GM23338 (cell line): ENCODE measurements at regions not wholly inside any gene's neighbourhood (a gene's known extent, or its start where the extent isn't known, plus 50 kb on each side); places are given as distances from the start of the nearest gene placed in this dataset.
"Not testable (repeated sequence)": the region's sequence is repeated elsewhere in the genome, so short reads cannot be mapped to it uniquely, and the experiment has no call there.

ENCODE experiments used
- CREB1 ChIP-seq: fragments of 250-450 bp; sonication (Bioruptor Pico); IDR thresholded peaks from 2 replicates; pipeline ENCODE4 v1.5.0; 2020; ENCODE audit warnings: low read depth, mild to moderate bottlenecking, moderate library complexity
- CTCF ChIP-seq, 2 experiments: fragments of 200-600 bp in 1 of 2; sonication (generic) in 1 of 2; conservative IDR thresholded peaks; 2 replicates each; pipeline versions ENCODE4 v1.5.1 to v1.6.1; 2016 to 2017; ENCODE audit warnings: antibody characterized with exemption in 2 of 2, low read depth in 2 of 2, mild to moderate bottlenecking in 2 of 2, moderate library complexity in 1 of 2
- ETS1 ChIP-seq: IDR thresholded peaks from 2 replicates; pipeline ENCODE4 v1.6.1; 2016; ENCODE audit warnings: antibody characterized with exemption
- EZH2 ChIP-seq: fragments of 200-600 bp; sonication (generic); IDR thresholded peaks from one replicate; pipeline ENCODE4 v1.8.0; 2017; ENCODE audit warnings: antibody characterized with exemption, mild to moderate bottlenecking, low read depth; ENCODE audit not compliant: unreplicated experiment
- EZH2phosphoT487 ChIP-seq: fragments of 200-600 bp; sonication (generic); IDR thresholded peaks from one replicate; pipeline ENCODE4 v1.8.1; 2018; ENCODE audit warnings: antibody characterized with exemption; ENCODE audit not compliant: unreplicated experiment
- JUNB ChIP-seq: IDR thresholded peaks from one replicate; pipeline ENCODE4 v1.6.1; 2016; ENCODE audit warnings: antibody characterized with exemption; ENCODE audit not compliant: unreplicated experiment
- NANOG ChIP-seq: IDR thresholded peaks from 2 replicates; pipeline ENCODE4 v1.6.1; 2016; ENCODE audit warnings: antibody characterized with exemption, borderline replicate concordance
- POLR2AphosphoS5 ChIP-seq: IDR thresholded peaks from 2 replicates; pipeline ENCODE4 v1.6.1; 2016; ENCODE audit warnings: antibody characterized with exemption, low read depth
- REST ChIP-seq: IDR thresholded peaks from one replicate; pipeline ENCODE4 v1.6.1; 2018; ENCODE audit warnings: antibody characterized with exemption; ENCODE audit not compliant: unreplicated experiment
- STAT1 ChIP-seq: IDR thresholded peaks from one replicate; pipeline ENCODE4 v1.6.1; 2016; ENCODE audit warnings: antibody characterized with exemption; ENCODE audit not compliant: unreplicated experiment
- ZNF114 ChIP-seq: fragments of 250-450 bp; sonication (Bioruptor Pico); IDR thresholded peaks from 2 replicates; pipeline ENCODE4 v1.5.0; 2020; ENCODE audit warnings: mild to moderate bottlenecking, moderate library complexity
- ZNF331 ChIP-seq: fragments of 250-450 bp; sonication (Bioruptor Pico); IDR thresholded peaks from 2 replicates; pipeline ENCODE4 v1.5.0; 2020; ENCODE audit warnings: low read depth, mild to moderate bottlenecking, moderate library complexity
- TF ChIP-seq, protein P1 (sequence below): fragments of 250-450 bp; sonication (Bioruptor Pico); IDR thresholded peaks from 2 replicates; pipeline ENCODE4 v1.5.0; 2020; ENCODE audit warnings: mild to moderate bottlenecking, moderate library complexity

DNA sequence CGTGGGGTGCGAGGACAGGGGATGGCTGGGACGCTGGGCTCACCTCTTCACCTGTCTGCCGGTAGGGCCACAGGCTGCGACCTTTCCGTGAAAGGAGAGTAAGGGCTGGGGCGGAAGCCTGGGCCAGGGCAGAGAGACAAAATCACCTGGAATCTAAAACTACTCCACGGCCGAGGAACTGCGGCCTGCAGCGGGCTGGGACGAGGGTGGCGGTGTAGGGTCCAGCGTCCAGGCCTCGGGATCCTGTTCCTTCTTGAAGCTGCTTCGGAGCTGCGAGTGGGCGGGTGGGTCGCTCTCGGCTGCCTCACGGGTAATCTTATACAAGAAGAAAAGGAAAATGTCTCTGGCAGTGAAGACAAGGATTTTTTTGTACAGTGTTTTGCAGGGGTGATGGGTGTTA lies 356.5 kb downstream of the ZNF33B start:
- TF ChIP-seq CTCF (conservative IDR thresholded peaks at IDR 0.05; ENCODE audit: low read depth in 2 of 2); ETS1; ZNF114 (CRISPR knock-in tag); POLR2AphosphoS5; REST; EZH2; CREB1 (CRISPR knock-in tag); EZH2phosphoT487; JUNB; STAT1; NANOG; ZNF331 (CRISPR knock-in tag): not testable (repeated sequence)
- TF ChIP-seq, protein P1, sequence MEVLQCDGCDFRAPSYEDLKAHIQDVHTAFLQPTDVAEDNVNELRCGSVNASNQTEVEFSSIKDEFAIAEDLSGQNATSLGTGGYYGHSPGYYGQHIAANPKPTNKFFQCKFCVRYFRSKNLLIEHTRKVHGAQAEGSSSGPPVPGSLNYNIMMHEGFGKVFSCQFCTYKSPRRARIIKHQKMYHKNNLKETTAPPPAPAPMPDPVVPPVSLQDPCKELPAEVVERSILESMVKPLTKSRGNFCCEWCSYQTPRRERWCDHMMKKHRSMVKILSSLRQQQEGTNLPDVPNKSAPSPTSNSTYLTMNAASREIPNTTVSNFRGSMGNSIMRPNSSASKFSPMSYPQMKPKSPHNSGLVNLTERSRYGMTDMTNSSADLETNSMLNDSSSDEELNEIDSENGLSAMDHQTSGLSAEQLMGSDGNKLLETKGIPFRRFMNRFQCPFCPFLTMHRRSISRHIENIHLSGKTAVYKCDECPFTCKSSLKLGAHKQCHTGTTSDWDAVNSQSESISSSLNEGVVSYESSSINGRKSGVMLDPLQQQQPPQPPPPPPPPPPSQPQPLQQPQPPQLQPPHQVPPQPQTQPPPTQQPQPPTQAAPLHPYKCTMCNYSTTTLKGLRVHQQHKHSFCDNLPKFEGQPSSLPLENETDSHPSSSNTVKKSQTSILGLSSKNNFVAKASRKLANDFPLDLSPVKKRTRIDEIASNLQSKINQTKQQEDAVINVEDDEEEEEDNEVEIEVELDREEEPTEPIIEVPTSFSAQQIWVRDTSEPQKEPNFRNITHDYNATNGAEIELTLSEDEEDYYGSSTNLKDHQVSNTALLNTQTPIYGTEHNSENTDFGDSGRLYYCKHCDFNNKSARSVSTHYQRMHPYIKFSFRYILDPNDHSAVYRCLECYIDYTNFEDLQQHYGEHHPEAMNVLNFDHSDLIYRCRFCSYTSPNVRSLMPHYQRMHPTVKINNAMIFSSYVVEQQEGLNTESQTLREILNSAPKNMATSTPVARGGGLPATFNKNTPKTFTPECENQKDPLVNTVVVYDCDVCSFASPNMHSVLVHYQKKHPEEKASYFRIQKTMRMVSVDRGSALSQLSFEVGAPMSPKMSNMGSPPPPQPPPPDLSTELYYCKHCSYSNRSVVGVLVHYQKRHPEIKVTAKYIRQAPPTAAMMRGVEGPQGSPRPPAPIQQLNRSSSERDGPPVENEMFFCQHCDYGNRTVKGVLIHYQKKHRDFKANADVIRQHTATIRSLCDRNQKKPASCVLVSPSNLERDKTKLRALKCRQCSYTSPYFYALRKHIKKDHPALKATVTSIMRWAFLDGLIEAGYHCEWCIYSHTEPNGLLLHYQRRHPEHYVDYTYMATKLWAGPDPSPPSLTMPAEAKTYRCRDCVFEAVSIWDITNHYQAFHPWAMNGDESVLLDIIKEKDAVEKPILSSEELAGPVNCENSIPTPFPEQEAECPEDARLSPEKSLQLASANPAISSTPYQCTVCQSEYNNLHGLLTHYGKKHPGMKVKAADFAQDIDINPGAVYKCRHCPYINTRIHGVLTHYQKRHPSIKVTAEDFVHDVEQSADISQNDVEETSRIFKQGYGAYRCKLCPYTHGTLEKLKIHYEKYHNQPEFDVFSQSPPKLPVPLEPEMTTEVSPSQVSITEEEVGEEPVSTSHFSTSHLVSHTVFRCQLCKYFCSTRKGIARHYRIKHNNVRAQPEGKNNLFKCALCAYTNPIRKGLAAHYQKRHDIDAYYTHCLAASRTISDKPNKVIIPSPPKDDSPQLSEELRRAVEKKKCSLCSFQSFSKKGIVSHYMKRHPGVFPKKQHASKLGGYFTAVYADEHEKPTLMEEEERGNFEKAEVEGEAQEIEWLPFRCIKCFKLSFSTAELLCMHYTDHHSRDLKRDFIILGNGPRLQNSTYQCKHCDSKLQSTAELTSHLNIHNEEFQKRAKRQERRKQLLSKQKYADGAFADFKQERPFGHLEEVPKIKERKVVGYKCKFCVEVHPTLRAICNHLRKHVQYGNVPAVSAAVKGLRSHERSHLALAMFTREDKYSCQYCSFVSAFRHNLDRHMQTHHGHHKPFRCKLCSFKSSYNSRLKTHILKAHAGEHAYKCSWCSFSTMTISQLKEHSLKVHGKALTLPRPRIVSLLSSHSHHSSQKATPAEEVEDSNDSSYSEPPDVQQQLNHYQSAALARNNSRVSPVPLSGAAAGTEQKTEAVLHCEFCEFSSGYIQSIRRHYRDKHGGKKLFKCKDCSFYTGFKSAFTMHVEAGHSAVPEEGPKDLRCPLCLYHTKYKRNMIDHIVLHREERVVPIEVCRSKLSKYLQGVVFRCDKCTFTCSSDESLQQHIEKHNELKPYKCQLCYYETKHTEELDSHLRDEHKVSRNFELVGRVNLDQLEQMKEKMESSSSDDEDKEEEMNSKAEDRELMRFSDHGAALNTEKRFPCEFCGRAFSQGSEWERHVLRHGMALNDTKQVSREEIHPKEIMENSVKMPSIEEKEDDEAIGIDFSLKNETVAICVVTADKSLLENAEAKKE (CRISPR knock-in tag), result not testable (repeated sequence)
